ENCODE measurements at regions not wholly inside any gene's neighbourhood (a gene's known extent, or its start where the extent isn't known, plus 50 kb on each side); places are given as distances from the start of the nearest gene placed in this dataset.

DNA sequence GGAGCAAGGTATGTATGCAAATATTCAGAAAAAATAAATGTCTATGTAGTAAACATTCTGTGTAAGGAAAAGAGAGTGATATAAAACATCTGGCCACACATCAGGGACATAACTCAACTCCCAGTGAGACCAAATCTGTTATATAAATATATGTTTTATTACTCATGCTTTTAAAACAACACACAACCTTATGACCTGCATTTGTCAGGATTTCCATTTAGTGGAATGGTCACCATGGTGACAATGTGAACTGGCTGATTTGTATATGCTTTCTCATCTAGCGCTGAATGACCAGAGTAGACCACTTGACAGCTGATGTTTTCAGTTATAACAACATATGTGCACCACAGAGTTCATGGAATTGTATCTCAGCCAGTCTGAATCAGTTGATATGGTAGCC lies 551.7 kb downstream of the HTR7 start:
- DNase-seq (ENCODE audit: low spot score), result no peak
- in situ Hi-C loops (cut with MboI; ENCODE audit: low pct_unique_long_range_greater_than_20kb, low sequenced_read_pairs, unreplicated experiment), result no loop called here
- TF ChIP-seq, protein P1, sequence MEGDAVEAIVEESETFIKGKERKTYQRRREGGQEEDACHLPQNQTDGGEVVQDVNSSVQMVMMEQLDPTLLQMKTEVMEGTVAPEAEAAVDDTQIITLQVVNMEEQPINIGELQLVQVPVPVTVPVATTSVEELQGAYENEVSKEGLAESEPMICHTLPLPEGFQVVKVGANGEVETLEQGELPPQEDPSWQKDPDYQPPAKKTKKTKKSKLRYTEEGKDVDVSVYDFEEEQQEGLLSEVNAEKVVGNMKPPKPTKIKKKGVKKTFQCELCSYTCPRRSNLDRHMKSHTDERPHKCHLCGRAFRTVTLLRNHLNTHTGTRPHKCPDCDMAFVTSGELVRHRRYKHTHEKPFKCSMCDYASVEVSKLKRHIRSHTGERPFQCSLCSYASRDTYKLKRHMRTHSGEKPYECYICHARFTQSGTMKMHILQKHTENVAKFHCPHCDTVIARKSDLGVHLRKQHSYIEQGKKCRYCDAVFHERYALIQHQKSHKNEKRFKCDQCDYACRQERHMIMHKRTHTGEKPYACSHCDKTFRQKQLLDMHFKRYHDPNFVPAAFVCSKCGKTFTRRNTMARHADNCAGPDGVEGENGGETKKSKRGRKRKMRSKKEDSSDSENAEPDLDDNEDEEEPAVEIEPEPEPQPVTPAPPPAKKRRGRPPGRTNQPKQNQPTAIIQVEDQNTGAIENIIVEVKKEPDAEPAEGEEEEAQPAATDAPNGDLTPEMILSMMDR (IDR thresholded peaks at IDR 0.05; ENCODE audit: extremely low read depth, insufficient read depth, missing control alignments), result no peak

DNA sequence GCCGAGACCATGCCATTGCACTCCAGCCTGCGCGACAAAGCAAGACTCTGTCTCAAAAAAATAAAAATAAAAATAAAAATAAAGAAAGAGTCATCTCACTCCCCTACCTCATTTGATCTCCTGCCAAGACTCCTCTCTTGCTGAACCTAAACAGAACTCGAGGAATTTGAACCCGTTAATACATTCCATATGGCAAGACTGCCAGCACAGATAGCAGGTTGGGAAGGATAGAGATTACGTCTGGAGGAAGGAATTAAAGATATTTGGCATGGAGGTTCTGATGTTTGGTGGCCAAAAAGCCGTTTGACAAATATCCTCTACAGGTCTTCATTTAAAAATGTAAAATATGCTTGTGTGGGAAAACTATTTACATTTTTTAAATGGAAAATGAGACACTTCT lies 549.6 kb downstream of the HTR7 start:
- in situ Hi-C loops (cut with MboI; ENCODE audit: low pct_unique_long_range_greater_than_20kb, low sequenced_read_pairs, unreplicated experiment), result no loop called here
- TF ChIP-seq, protein P1 (IDR thresholded peaks at IDR 0.05; ENCODE audit: extremely low read depth, insufficient read depth, missing control alignments), result no peak
- DNase-seq (ENCODE audit: low spot score), result no peak

GRCh38 chr10:90313576-90314325 lies 544.1 kb downstream of the HTR7 start:
- TF ChIP-seq, protein P1 (IDR thresholded peaks at IDR 0.05; ENCODE audit: extremely low read depth, insufficient read depth, missing control alignments), result no peak
- no peak for DNase-seq (ENCODE audit: low spot score)
- in situ Hi-C loops (cut with MboI; ENCODE audit: low pct_unique_long_range_greater_than_20kb, low sequenced_read_pairs, unreplicated experiment), result no loop called here

- DNase-seq (ENCODE audit: low spot score), result no peak
- in situ Hi-C loops (cut with MboI; ENCODE audit: low pct_unique_long_range_greater_than_20kb, low sequenced_read_pairs, unreplicated experiment), result no loop called here
- TF ChIP-seq, protein P1 (IDR thresholded peaks at IDR 0.05; ENCODE audit: extremely low read depth, insufficient read depth, missing control alignments), result no peak
Measured at GRCh38 chr10:90314718-90315117, 543.1 kb downstream of the HTR7 start.

- in situ Hi-C loops (cut with MboI; ENCODE audit: low pct_unique_long_range_greater_than_20kb, low sequenced_read_pairs, unreplicated experiment), result no loop called here
- DNase-seq (ENCODE audit: low spot score), result no peak
- TF ChIP-seq, protein P1 (IDR thresholded peaks at IDR 0.05; ENCODE audit: extremely low read depth, insufficient read depth, missing control alignments), result no peak
Measured at GRCh38 chr10:90317172-90317571, 540.7 kb downstream of the HTR7 start.

DNA sequence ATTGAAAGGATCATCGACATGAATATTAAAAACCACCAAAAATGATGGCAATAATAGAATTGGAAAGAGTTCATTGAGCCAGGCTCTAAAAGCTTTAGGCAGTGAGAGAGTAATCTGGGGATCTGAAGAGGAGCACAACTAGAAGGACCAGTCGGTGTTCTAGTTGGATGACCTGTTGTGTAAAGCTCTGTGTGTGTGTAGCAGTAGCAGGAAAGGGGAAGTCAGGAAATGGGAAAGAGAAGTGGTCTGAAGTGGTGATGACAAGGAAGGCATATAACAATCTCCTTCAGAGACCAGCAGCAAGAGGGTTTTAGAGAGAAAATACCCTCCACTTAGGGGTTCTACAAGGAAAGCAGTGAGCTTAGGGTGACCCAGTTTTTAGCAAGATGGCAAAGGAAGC lies 539.2 kb downstream of the HTR7 start:
- no peak for DNase-seq (ENCODE audit: low spot score)
- TF ChIP-seq, protein P1 (IDR thresholded peaks at IDR 0.05; ENCODE audit: extremely low read depth, insufficient read depth, missing control alignments), result no peak
- in situ Hi-C loops (cut with MboI; ENCODE audit: low pct_unique_long_range_greater_than_20kb, low sequenced_read_pairs, unreplicated experiment), result no loop called here
